IMR-90 (cell line): ENCODE measurements at regions not wholly inside any gene's neighbourhood (a gene's known extent, or its start where the extent isn't known, plus 50 kb on each side); places are given as distances from the start of the nearest gene placed in this dataset.

Experiments
- ATAC-seq: fragments of 200-7000 bp; cut with Tn5 transposase; 2 replicates; pipeline ENCODE4 v1.9.1; 2020; ENCODE audit warnings: low read depth, mild to moderate bottlenecking, moderate library complexity
- BruUV-seq: library from RNA; stranded (reverse); fragments of 400-500 nt; replicated peaks from 2 replicates; lab custom pipeline; 2021; lab: Mats Ljungman, UMichigan
- CTCF ChIA-PET: fragments of 300-600 bp; formaldehyde crosslinking; extraction: SDS; loops from one replicate; lab custom pipeline; 2021; ENCODE audit warnings: antibody characterized with exemption; lab: Yijun Ruan, JAX
- POLR2A ChIA-PET: fragments of 300-600 bp; sonication (Branson Sonifier 250); formaldehyde crosslinking; loops from one replicate; lab custom pipeline; 2022; ENCODE audit warnings: antibody characterized with exemption; ENCODE audit not compliant: unreplicated experiment; lab: Charles Lee
- DNase-seq: peaks from one replicate; pipeline ENCODE4 v3.0.0; 2013
- H2AFZ ChIP-seq: replicated peaks from 2 replicates; pipeline ENCODE3; 2013; ENCODE audit warnings: low read length, mild to moderate bottlenecking; ENCODE audit not compliant: poor library complexity
- H2AK5ac ChIP-seq: 2 replicates; pipeline ENCODE4 v1.6.1; 2013; ENCODE audit warnings: low read depth, low read length, inconsistent platforms
- H2AK9ac ChIP-seq: replicated peaks from 2 replicates; pipeline ENCODE3; 2013; ENCODE audit warnings: mild to moderate bottlenecking, low read depth, low read length, moderate library complexity; ENCODE audit not compliant: poor library complexity
- H2BK120ac ChIP-seq: 2 replicates; pipeline ENCODE4 v1.6.1; 2013; ENCODE audit warnings: low read depth, low read length, inconsistent platforms
- H2BK15ac ChIP-seq: 3 replicates; pipeline ENCODE4 v1.6.1; 2013; ENCODE audit warnings: low read depth, low read length, inconsistent platforms
- H2BK20ac ChIP-seq: 2 replicates; pipeline ENCODE4 v1.6.1; 2013; ENCODE audit warnings: low read depth, mild to moderate bottlenecking, inconsistent platforms, low read length, moderate library complexity
- H2BK5ac ChIP-seq: 2 replicates; pipeline ENCODE4 v1.6.1; 2013; ENCODE audit warnings: mild to moderate bottlenecking, low read depth, low read length, inconsistent platforms; ENCODE audit not compliant: poor library complexity, severe bottlenecking
- H3K14ac ChIP-seq: replicated peaks from 2 replicates; pipeline ENCODE4 v1.6.1; 2013; ENCODE audit warnings: low read depth, low read length, inconsistent platforms
- H3K18ac ChIP-seq: 2 replicates; pipeline ENCODE4 v1.6.1; 2013; ENCODE audit warnings: low read depth, low read length, control low read depth
- H3K23ac ChIP-seq: 2 replicates; pipeline ENCODE4 v1.6.1; 2013; ENCODE audit warnings: low read depth, low read length, inconsistent platforms
- H3K27ac ChIP-seq: 2 replicates; pipeline ENCODE4 v1.5.1; 2013; ENCODE audit warnings: mild to moderate bottlenecking, control low read depth, low read length; ENCODE audit not compliant: insufficient read depth
- H3K27me3 ChIP-seq: 2 replicates; pipeline ENCODE4 v1.6.1; 2013; ENCODE audit warnings: low read length; ENCODE audit not compliant: control insufficient read depth, insufficient read depth
- H3K36me3 ChIP-seq: 2 replicates; pipeline ENCODE4 v1.6.1; 2013; ENCODE audit warnings: low read length, mixed read lengths; ENCODE audit not compliant: control insufficient read depth, insufficient read depth
- H3K4ac ChIP-seq: 2 replicates; pipeline ENCODE4 v1.6.1; 2013; ENCODE audit warnings: low read depth, low read length, inconsistent platforms
- H3K4me1 ChIP-seq: 2 replicates; pipeline ENCODE4 v1.6.1; 2013; ENCODE audit warnings: low read length, mixed read lengths; ENCODE audit not compliant: control insufficient read depth, insufficient read depth
- H3K4me2 ChIP-seq: 2 replicates; pipeline ENCODE4 v1.6.1; 2013; ENCODE audit warnings: low read depth, mild to moderate bottlenecking, control low read depth, low read length, moderate library complexity
- H3K4me3 ChIP-seq: 2 replicates; pipeline ENCODE4 v1.5.1; 2013; ENCODE audit warnings: low read depth, mild to moderate bottlenecking, control low read depth, low read length, moderate library complexity; ENCODE audit not compliant: insufficient read depth
- H3K56ac ChIP-seq: 2 replicates; pipeline ENCODE4 v1.6.1; 2013; ENCODE audit warnings: low read length, inconsistent platforms; ENCODE audit not compliant: insufficient read depth; ENCODE audit errors: extremely low read depth
- H3K79me1 ChIP-seq, 2 experiments: 2 replicates each; pipeline ENCODE4 v1.6.1; 2013; ENCODE audit warnings: low read length in 2 of 2, inconsistent platforms in 1 of 2, low read depth in 1 of 2
- H3K9ac ChIP-seq: 2 replicates; pipeline ENCODE4 v1.6.1; 2013; ENCODE audit warnings: low read depth, low read length, control low read depth
- H3K9me1 ChIP-seq: 2 replicates; pipeline ENCODE4 v1.6.1; 2013; ENCODE audit warnings: low read length, inconsistent platforms; ENCODE audit not compliant: insufficient read depth
- H3K9me3 ChIP-seq: 2 replicates; pipeline ENCODE4 v1.6.1; 2013; ENCODE audit warnings: low read length; ENCODE audit not compliant: control insufficient read depth, insufficient read depth
- H4K20me1 ChIP-seq: 2 replicates; pipeline ENCODE4 v1.6.1; 2013; ENCODE audit warnings: low read length, inconsistent platforms; ENCODE audit not compliant: insufficient read depth
- H4K5ac ChIP-seq: 2 replicates; pipeline ENCODE4 v1.6.1; 2013; ENCODE audit warnings: mild to moderate bottlenecking, low read depth, low read length, control low read depth
- H4K8ac ChIP-seq, 2 experiments: 2 replicates each; pipeline ENCODE4 v1.6.1; 2013; ENCODE audit warnings: low read depth in 2 of 2, low read length in 2 of 2, control low read depth in 1 of 2, inconsistent platforms in 1 of 2
- H4K91ac ChIP-seq: 2 replicates; pipeline ENCODE4 v1.6.1; 2013; ENCODE audit warnings: low read depth, low read length, inconsistent platforms; ENCODE audit not compliant: insufficient read depth
- BHLHE40 ChIP-seq: fragments of 150-350 bp; IDR thresholded peaks from 2 replicates; pipeline ENCODE4 v1.6.1; 2016; ENCODE audit warnings: mild to moderate bottlenecking, low read depth, low read length
- CEBPB ChIP-seq: IDR thresholded peaks from 2 replicates; pipeline ENCODE4 v1.6.1; 2012; ENCODE audit warnings: low read depth, low read length, improper control_type of control experiment
- CHD1 ChIP-seq: IDR thresholded peaks from 2 replicates; pipeline ENCODE4 v1.6.1; 2012; ENCODE audit warnings: low read depth, low read length, improper control_type of control experiment
- CTCF ChIP-seq: conservative IDR thresholded peaks from 2 replicates; pipeline ENCODE4 v1.5.1; 2012; ENCODE audit warnings: mild to moderate bottlenecking, low read depth, low read length, improper control_type of control experiment
- ELK1 ChIP-seq: fragments of 150-350 bp; IDR thresholded peaks from 2 replicates; pipeline ENCODE4 v1.6.1; 2016; ENCODE audit warnings: low read depth, mild to moderate bottlenecking, low read length, moderate library complexity, borderline replicate concordance
- FOS ChIP-seq: fragments of 150-350 bp; IDR thresholded peaks from 2 replicates; pipeline ENCODE4 v1.6.1; 2016; ENCODE audit warnings: low read depth, low read length
- MAFK ChIP-seq: IDR thresholded peaks from 2 replicates; pipeline ENCODE4 v1.6.1; 2012; ENCODE audit warnings: low read depth, low read length, improper control_type of control experiment
- MAZ ChIP-seq: IDR thresholded peaks from 2 replicates; pipeline ENCODE4 v1.6.1; 2012; ENCODE audit warnings: low read depth, mild to moderate bottlenecking, low read length, improper control_type of control experiment, moderate library complexity, borderline replicate concordance
- MXI1 ChIP-seq: IDR thresholded peaks from 2 replicates; pipeline ENCODE4 v1.6.1; 2012; ENCODE audit warnings: low read depth, mild to moderate bottlenecking, low read length, moderate library complexity, borderline replicate concordance
- NFE2L2 ChIP-seq: fragments of 150-350 bp; IDR thresholded peaks from 2 replicates; pipeline ENCODE4 v1.6.1; 2016; ENCODE audit warnings: low read depth, mild to moderate bottlenecking, low read length
- POLR2A ChIP-seq: IDR thresholded peaks from 2 replicates; pipeline ENCODE4 v1.6.1; 2012; ENCODE audit warnings: mild to moderate bottlenecking, low read depth, low read length
- RAD21 ChIP-seq: IDR thresholded peaks from 2 replicates; pipeline ENCODE4 v1.6.1; 2012; ENCODE audit warnings: low read length, improper control_type of control experiment
- RCOR1 ChIP-seq: IDR thresholded peaks from 2 replicates; pipeline ENCODE4 v1.6.1; 2012; ENCODE audit warnings: mild to moderate bottlenecking, low read length, improper control_type of control experiment; ENCODE audit not compliant: insufficient replicate concordance
- RFX5 ChIP-seq: IDR thresholded peaks from 2 replicates; pipeline ENCODE4 v1.8.0; 2012; ENCODE audit warnings: low read depth, mild to moderate bottlenecking, low read length, moderate library complexity
- SMC3 ChIP-seq: fragments of 150-350 bp; IDR thresholded peaks from 2 replicates; pipeline ENCODE4 v1.6.1; 2016; ENCODE audit warnings: low read depth, mild to moderate bottlenecking, antibody characterized with exemption, low read length, moderate library complexity
- USF2 ChIP-seq: fragments of 150-350 bp; IDR thresholded peaks from 2 replicates; pipeline ENCODE4 v1.6.1; 2017; ENCODE audit warnings: mild to moderate bottlenecking, antibody characterized with exemption, low read length, low read depth
- WGBS, 2 experiments: methylation state at CpG; one replicate each; pipeline versions ENCODE4 v1.1.5 to v1.1.7; 2013; ENCODE audit warnings: missing lambda C conversion rate in 2 of 2; ENCODE audit not compliant: insufficient read length in 1 of 2; ENCODE audit errors: extremely low coverage in 2 of 2; 5-methylcytosine and 5-hydroxymethylcytosine counted together
- dilution Hi-C: fragments of 300-500 bp; cut with HindIII; formaldehyde crosslinking; loops from one replicate; pipeline ENCODE4 v1.14.3; 2018; ENCODE audit warnings: low sequenced_read_pairs; ENCODE audit not compliant: unreplicated experiment
- in situ Hi-C: fragments of 300-500 bp; cut with MboI; formaldehyde crosslinking; loops from 3 replicates; pipeline ENCODE4 v1.14.3; 2019; ENCODE audit warnings: low sequenced_read_pairs, inconsistent platforms, mixed read lengths
- intact Hi-C: fragments of 100-400 bp; cut with micrococcal nuclease; formaldehyde crosslinking; loops from 2 replicates; pipeline ENCODE4 v1.10.0; 2022

- Histone ChIP-seq H4K20me1 (no peaks in the 10 kb centered on the region), H3K9me3 (no peaks in the 10 kb centered on the region), H2AFZ (no peak overlapping the region), H3K27me3 (no peaks in the 10 kb centered on the region), H4K8ac (no peak overlapping the region), H3K18ac (no peak overlapping the region), H3K14ac (no peak overlapping the region), H3K23ac (no peak overlapping the region), H3K4me3 (no peak overlapping the region), H3K79me1 (no peaks in the 10 kb centered on the region), H4K5ac (no peak overlapping the region), H2AK5ac (no peak overlapping the region), H3K9me1 (no peaks in the 10 kb centered on the region), H3K4me2 (no peak overlapping the region), H3K4me1 (no peaks in the 10 kb centered on the region), H2BK120ac (no peak overlapping the region), H2BK5ac (no peak overlapping the region), H3K4ac (no peak overlapping the region), H3K36me3 (no peaks in the 10 kb centered on the region), H3K9ac (no peak overlapping the region), H3K56ac (no peak overlapping the region), H4K91ac (no peak overlapping the region), H2BK20ac (no peak overlapping the region), H2BK15ac (no peak overlapping the region), H3K27ac (no peak overlapping the region), H2AK9ac (no peak overlapping the region)
- no peak for ATAC-seq
- TF ChIP-seq RCOR1: no peak
- no peak for TF ChIP-seq MAZ
- TF ChIP-seq BHLHE40: no peak
- no peak for TF ChIP-seq MAFK
- no peak for TF ChIP-seq RFX5
- TF ChIP-seq NFE2L2: no peak
- TF ChIP-seq ELK1: no peak
- no peak for TF ChIP-seq CTCF
- no peak for TF ChIP-seq CHD1
- no peak for TF ChIP-seq CEBPB
- no peak for TF ChIP-seq MXI1
- no peak for TF ChIP-seq FOS
- TF ChIP-seq RAD21: no peak
- TF ChIP-seq POLR2A: no peak
- no peak for TF ChIP-seq SMC3
- TF ChIP-seq USF2: no peak
- no CpG with 5 or more reads among the region's 2 CpGs for WGBS, 2 experiments
- POLR2A ChIA-PET: no interaction called here
- no TSS peak for BruUV-seq
- dilution Hi-C loops (no loop called here), intact Hi-C loops (no loop called here), in situ Hi-C loops (no loop called here)
- CTCF ChIA-PET: no interaction called here
- no peak for DNase-seq
Observed at GRCh38 chrX:26848511-26848910, 614.6 kb downstream of the PPP4R3C start.
